Thyroid gland (tissue), 4 donors: ENCODE measurements at regions not wholly inside any gene's neighbourhood (a gene's known extent, or its start where the extent isn't known, plus 50 kb on each side); places are given as distances from the start of the nearest gene placed in this dataset.

Experiments used
- POLR2A ChIP-seq, 2 donors: fragments of 450-650 bp; IDR thresholded peaks; one replicate each; pipeline ENCODE4 v1.6.1; 2017; ENCODE audit warnings: antibody characterized with exemption in 2 of 2, mild to moderate bottlenecking in 2 of 2, moderate library complexity in 1 of 2
- TF ChIP-seq, protein P1 (sequence below), 6 experiments: fragments of 200-600 bp in 3 of 6; fragments of 450-650 bp in 3 of 6; sonication (generic) in 3 of 6; IDR thresholded peaks; one replicate each; pipeline ENCODE4 v1.5.1; 2016 to 2019; ENCODE audit warnings: antibody characterized with exemption in 6 of 6, mild to moderate bottlenecking in 2 of 6, inconsistent platforms in 1 of 6, moderate library complexity in 1 of 6

DNA sequence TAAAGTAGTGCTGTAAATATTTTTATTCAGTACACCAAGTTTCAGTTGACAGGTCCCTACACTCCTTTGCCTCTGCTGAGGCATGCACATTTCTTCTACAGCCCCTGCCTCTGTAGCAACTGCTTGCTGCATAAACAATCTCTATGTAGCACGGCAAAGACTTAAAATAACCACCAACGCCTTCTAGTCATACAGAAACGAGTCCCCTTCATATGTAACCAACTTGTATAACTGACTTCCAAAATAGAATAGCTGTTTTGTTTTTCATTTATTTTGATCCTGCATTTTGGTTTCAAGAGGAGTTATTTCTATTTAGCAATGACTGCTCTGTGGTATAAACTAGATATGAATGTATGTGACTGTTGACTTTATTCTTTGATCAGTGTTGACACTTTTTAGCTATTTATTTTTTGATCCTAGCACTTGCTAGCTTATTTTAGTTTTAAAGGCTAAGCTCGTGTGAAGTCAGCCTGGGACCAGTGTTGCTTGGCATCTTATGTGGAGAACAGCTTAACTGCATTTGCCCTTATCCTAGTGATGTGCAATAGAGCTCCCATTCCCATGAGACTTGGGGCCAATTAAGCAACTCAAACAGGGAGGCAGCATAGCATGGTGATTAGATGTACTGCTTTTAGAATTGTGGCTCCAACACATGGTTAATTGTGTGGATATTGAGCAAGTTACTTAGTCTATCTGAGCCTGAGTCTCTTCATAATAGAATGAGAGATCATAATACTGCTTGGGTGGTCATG lies 79.6 kb downstream of the HRH4 start:
- TF ChIP-seq, protein P1, sequence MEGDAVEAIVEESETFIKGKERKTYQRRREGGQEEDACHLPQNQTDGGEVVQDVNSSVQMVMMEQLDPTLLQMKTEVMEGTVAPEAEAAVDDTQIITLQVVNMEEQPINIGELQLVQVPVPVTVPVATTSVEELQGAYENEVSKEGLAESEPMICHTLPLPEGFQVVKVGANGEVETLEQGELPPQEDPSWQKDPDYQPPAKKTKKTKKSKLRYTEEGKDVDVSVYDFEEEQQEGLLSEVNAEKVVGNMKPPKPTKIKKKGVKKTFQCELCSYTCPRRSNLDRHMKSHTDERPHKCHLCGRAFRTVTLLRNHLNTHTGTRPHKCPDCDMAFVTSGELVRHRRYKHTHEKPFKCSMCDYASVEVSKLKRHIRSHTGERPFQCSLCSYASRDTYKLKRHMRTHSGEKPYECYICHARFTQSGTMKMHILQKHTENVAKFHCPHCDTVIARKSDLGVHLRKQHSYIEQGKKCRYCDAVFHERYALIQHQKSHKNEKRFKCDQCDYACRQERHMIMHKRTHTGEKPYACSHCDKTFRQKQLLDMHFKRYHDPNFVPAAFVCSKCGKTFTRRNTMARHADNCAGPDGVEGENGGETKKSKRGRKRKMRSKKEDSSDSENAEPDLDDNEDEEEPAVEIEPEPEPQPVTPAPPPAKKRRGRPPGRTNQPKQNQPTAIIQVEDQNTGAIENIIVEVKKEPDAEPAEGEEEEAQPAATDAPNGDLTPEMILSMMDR (IDR thresholded peaks at IDR 0.05) = no peak
- no peak for TF ChIP-seq POLR2A (IDR thresholded peaks at IDR 0.05)
